ENCODE measurements at regions not wholly inside any gene's neighbourhood (a gene's known extent, or its start where the extent isn't known, plus 50 kb on each side); places are given as distances from the start of the nearest gene placed in this dataset.

- no peak for DNase-seq (ENCODE audit: low spot score)
- intact Hi-C loops (cut with DNase I), result no loop called here
- no peak overlapping the region for H3K27ac ChIP-seq
- no peak for TF ChIP-seq POLR2A (IDR thresholded peaks at IDR 0.05)
- TF ChIP-seq CTCF (IDR thresholded peaks at IDR 0.05), result no peak
- no peak for TF ChIP-seq POLR2AphosphoS5 (IDR thresholded peaks at IDR 0.05)
- no peak overlapping the region for H3K4me3 ChIP-seq
- 85% methylated on average over 2 of the region's 2 CpGs for WGBS
- H3K4me1 ChIP-seq (replicated peaks), result no peaks in the 10 kb centered on the region
- H3K36me3 ChIP-seq, result no peaks in the 10 kb centered on the region
- no peaks in the 10 kb centered on the region for H3K9me3 ChIP-seq
- H3K27me3 ChIP-seq (replicated peaks; ENCODE audit: insufficient read depth), result no peaks in the 10 kb centered on the region
These were observed 1177.8 kb upstream of the SEMA6A start for GRCh38 chr5:117752403-117752802.

- TF ChIP-seq POLR2A (IDR thresholded peaks at IDR 0.05), result no peak
- TF ChIP-seq POLR2AphosphoS5 (IDR thresholded peaks at IDR 0.05), result no peak
- TF ChIP-seq CTCF (IDR thresholded peaks at IDR 0.05), result no peak
- Histone ChIP-seq H3K9me3 (no peaks in the 10 kb centered on the region), H3K27ac (no peak overlapping the region), H3K36me3 (no peaks in the 10 kb centered on the region), H3K4me1 (replicated peaks) (no peaks in the 10 kb centered on the region), H3K27me3 (replicated peaks; ENCODE audit: insufficient read depth) (no peaks in the 10 kb centered on the region), H3K4me3 (no peak overlapping the region)
- DNase-seq (ENCODE audit: low spot score), result no peak
- WGBS, result 93% methylated on average over 5 of the region's 5 CpGs
- intact Hi-C loops (cut with DNase I), result no loop called here
These were observed 1173.7 kb upstream of the SEMA6A start for GRCh38 chr5:117748336-117748735.

- WGBS, result 89% methylated on average over 5 of the region's 5 CpGs
- no peak for DNase-seq (ENCODE audit: low spot score)
- no peaks in the 10 kb centered on the region for H3K36me3 ChIP-seq
- no peaks in the 10 kb centered on the region for H3K27me3 ChIP-seq (replicated peaks; ENCODE audit: insufficient read depth)
- intact Hi-C loops (cut with DNase I), result no loop called here
- no peaks in the 10 kb centered on the region for H3K9me3 ChIP-seq
- H3K4me1 ChIP-seq (replicated peaks), result no peaks in the 10 kb centered on the region
- no peak overlapping the region for H3K27ac ChIP-seq
- TF ChIP-seq CTCF (IDR thresholded peaks at IDR 0.05) (no peak), POLR2AphosphoS5 (IDR thresholded peaks at IDR 0.05) (no peak), POLR2A (IDR thresholded peaks at IDR 0.05) (no peak)
- H3K4me3 ChIP-seq, result no peak overlapping the region
These were observed 1168.7 kb upstream of the SEMA6A start for GRCh38 chr5:117743337-117743736.

- no peak for DNase-seq (ENCODE audit: low spot score)
- H3K27ac ChIP-seq, result no peak overlapping the region
- intact Hi-C loops (cut with DNase I), result no loop called here
- TF ChIP-seq CTCF (IDR thresholded peaks at IDR 0.05) (no peak), POLR2A (IDR thresholded peaks at IDR 0.05) (no peak), POLR2AphosphoS5 (IDR thresholded peaks at IDR 0.05) (no peak)
- WGBS, result 35% methylated on average over 1 of the region's 1 CpG
- no peaks in the 10 kb centered on the region for H3K27me3 ChIP-seq (replicated peaks; ENCODE audit: insufficient read depth)
- no peaks in the 10 kb centered on the region for H3K9me3 ChIP-seq
- no peaks in the 10 kb centered on the region for H3K4me1 ChIP-seq (replicated peaks)
- no peaks in the 10 kb centered on the region for H3K36me3 ChIP-seq
- no peak overlapping the region for H3K4me3 ChIP-seq
These were observed 1167.1 kb upstream of the SEMA6A start for GRCh38 chr5:117741655-117742206.

GRCh38 chr5:117740268-117740667 is 1165.6 kb upstream of the SEMA6A start:
- DNase-seq (ENCODE audit: low spot score), result no peak
- Histone ChIP-seq H3K36me3 (no peaks in the 10 kb centered on the region), H3K4me3 (no peak overlapping the region), H3K4me1 (replicated peaks) (no peaks in the 10 kb centered on the region), H3K9me3 (no peaks in the 10 kb centered on the region), H3K27ac (no peak overlapping the region), H3K27me3 (replicated peaks; ENCODE audit: insufficient read depth) (no peaks in the 10 kb centered on the region)
- TF ChIP-seq POLR2AphosphoS5 (IDR thresholded peaks at IDR 0.05) (no peak), CTCF (IDR thresholded peaks at IDR 0.05) (no peak), POLR2A (IDR thresholded peaks at IDR 0.05) (no peak)
- intact Hi-C loops (cut with DNase I), result no loop called here
